HEK293T (cell line): ENCODE measurements at regions not wholly inside any gene's neighbourhood (a gene's known extent, or its start where the extent isn't known, plus 50 kb on each side); places are given as distances from the start of the nearest gene placed in this dataset.

Source experiments
- CTCF ChIA-PET: fragments of 350-600 bp; formaldehyde crosslinking; extraction: SDS; loops from one replicate; lab custom pipeline; 2021; ENCODE audit warnings: antibody characterized with exemption, inconsistent platforms; lab: Yijun Ruan, JAX
- POLR2A ChIA-PET: fragments of 350-600 bp; formaldehyde crosslinking; extraction: SDS; loops from one replicate; lab custom pipeline; 2020; ENCODE audit warnings: antibody characterized with exemption, inconsistent platforms; lab: Yijun Ruan, JAX
- DNase-seq: peaks from one replicate; pipeline ENCODE4 v3.0.0; 2012; ENCODE audit warnings: mixed read lengths; ENCODE audit errors: extremely low spot score
- ARNT ChIP-seq: fragments of 450-650 bp; IDR thresholded peaks from 2 replicates; pipeline ENCODE4 v1.6.1; 2017; ENCODE audit warnings: mild to moderate bottlenecking
- BHLHE40 ChIP-seq: fragments of 450-650 bp; IDR thresholded peaks from 2 replicates; pipeline ENCODE4 v1.6.1; 2016; ENCODE audit warnings: mild to moderate bottlenecking, moderate library complexity, borderline replicate concordance
- CTBP1 ChIP-seq: fragments of 450-650 bp; IDR thresholded peaks from 2 replicates; pipeline ENCODE4 v1.6.1; 2016; ENCODE audit warnings: borderline replicate concordance
- ELF4 ChIP-seq: fragments of 450-650 bp; IDR thresholded peaks from 2 replicates; pipeline ENCODE4 v1.6.1; 2017; ENCODE audit warnings: antibody characterized with exemption
- FOXA1 ChIP-seq: fragments of 450-650 bp; IDR thresholded peaks from 2 replicates; pipeline ENCODE4 v1.6.1; 2016; ENCODE audit warnings: mild to moderate bottlenecking
- FOXK2 ChIP-seq: fragments of 450-650 bp; IDR thresholded peaks from 2 replicates; pipeline ENCODE4 v1.6.1; 2016; ENCODE audit warnings: mild to moderate bottlenecking
- FOXM1 ChIP-seq: fragments of 450-650 bp; IDR thresholded peaks from 2 replicates; pipeline ENCODE4 v1.6.1; 2017; ENCODE audit warnings: mild to moderate bottlenecking, borderline replicate concordance
- HDGF ChIP-seq: fragments of 450-650 bp; IDR thresholded peaks from 2 replicates; pipeline ENCODE4 v1.6.1; 2017; ENCODE audit warnings: antibody characterized with exemption, borderline replicate concordance
- L3MBTL2 ChIP-seq: fragments of 450-650 bp; conservative IDR thresholded peaks from 2 replicates; pipeline ENCODE4 v1.6.1; 2016; ENCODE audit warnings: mild to moderate bottlenecking
- LEF1 ChIP-seq: fragments of 450-650 bp; IDR thresholded peaks from 2 replicates; pipeline ENCODE4 v1.6.1; 2017; ENCODE audit warnings: mild to moderate bottlenecking, borderline replicate concordance
- NFRKB ChIP-seq: fragments of 450-650 bp; IDR thresholded peaks from 2 replicates; pipeline ENCODE4 v1.6.1; 2016; ENCODE audit warnings: mild to moderate bottlenecking, moderate library complexity
- PKNOX1 ChIP-seq: fragments of 450-650 bp; IDR thresholded peaks from 2 replicates; pipeline ENCODE4 v1.6.1; 2016
- SP1 ChIP-seq: fragments of 450-650 bp; IDR thresholded peaks from 2 replicates; pipeline ENCODE4 v1.6.1; 2017
- SUZ12 ChIP-seq: fragments of 450-650 bp; IDR thresholded peaks from 2 replicates; pipeline ENCODE4 v1.6.1; 2016; ENCODE audit warnings: mild to moderate bottlenecking
- TARDBP ChIP-seq: fragments of 450-650 bp; IDR thresholded peaks from 2 replicates; pipeline ENCODE4 v1.6.1; 2016
- ZNF384 ChIP-seq: fragments of 450-650 bp; IDR thresholded peaks from 2 replicates; pipeline ENCODE4 v1.6.1; 2016

- TF ChIP-seq FOXA1 (no peak), ELF4 (no peak), LEF1 (no peak), HDGF (no peak), NFRKB (no peak), L3MBTL2 (no peak), FOXM1 (no peak), BHLHE40 (no peak), SP1 (no peak), FOXK2 (no peak), CTBP1 (no peak), SUZ12 (no peak), PKNOX1 (no peak), ZNF384 (no peak), TARDBP (no peak), ARNT (no peak)
These were observed 366.1 kb downstream of the MAFB start for GRCh38 chr20:40322941-40323340.

GRCh38 chr20:40320517-40321011 is 368.5 kb downstream of the MAFB start:
- POLR2A ChIA-PET = no interaction called here
- CTCF ChIA-PET = no interaction called here
- TF ChIP-seq CTBP1 = no peak
- no peak for TF ChIP-seq ZNF384
- TF ChIP-seq ELF4 = no peak
- no peak for TF ChIP-seq ARNT
- no peak for TF ChIP-seq FOXK2
- no peak for TF ChIP-seq TARDBP
- no peak for TF ChIP-seq NFRKB
- no peak for TF ChIP-seq L3MBTL2
- no peak for TF ChIP-seq BHLHE40
- no peak for TF ChIP-seq SP1
- no peak for TF ChIP-seq FOXA1
- TF ChIP-seq PKNOX1 = no peak
- no peak for TF ChIP-seq LEF1
- no peak for TF ChIP-seq FOXM1
- TF ChIP-seq HDGF = no peak
- no peak for TF ChIP-seq SUZ12

More at GRCh38 chr20:40322941-40323340, 366.1 kb downstream of the MAFB start:
- ChIA-PET POLR2A (no interaction called here), CTCF (no interaction called here)
- DNase-seq = no peak

GRCh38 chr20:40319741-40320516 is 369.1 kb downstream of the MAFB start:
- POLR2A ChIA-PET = no interaction called here
- DNase-seq = no peak
- TF ChIP-seq PKNOX1 (no peak), BHLHE40 (no peak), ZNF384 (no peak), FOXA1 (no peak), SP1 (no peak), FOXM1 (no peak), CTBP1 (no peak), LEF1 (no peak), SUZ12 (no peak)
- CTCF ChIA-PET = no interaction called here

More at GRCh38 chr20:40320517-40321011, 368.5 kb downstream of the MAFB start:
- DNase-seq = no peak

- DNase-seq = no peak
- TF ChIP-seq FOXM1 = no peak
- POLR2A ChIA-PET = no interaction called here
- CTCF ChIA-PET = no interaction called here
These were observed 370.0 kb downstream of the MAFB start for GRCh38 chr20:40319056-40319455.

- no peak for TF ChIP-seq TARDBP
- TF ChIP-seq BHLHE40 = no peak
- TF ChIP-seq FOXM1 = no peak
- TF ChIP-seq NFRKB = no peak
- TF ChIP-seq SUZ12 = no peak
- no peak for TF ChIP-seq ELF4
- no peak for TF ChIP-seq FOXK2
- no peak for TF ChIP-seq L3MBTL2
- no peak for TF ChIP-seq ARNT
- no peak for TF ChIP-seq PKNOX1
- no peak for TF ChIP-seq FOXA1
- no peak for TF ChIP-seq ZNF384
- TF ChIP-seq SP1 = no peak
- ChIA-PET CTCF (no interaction called here), POLR2A (no interaction called here)
- no peak for DNase-seq
These were observed 371.8 kb downstream of the MAFB start for GRCh38 chr20:40317156-40317790.
